ENCODE measurements at regions not wholly inside any gene's neighbourhood (a gene's known extent, or its start where the extent isn't known, plus 50 kb on each side); places are given as distances from the start of the nearest gene placed in this dataset.

- 0 out of 2 replicates have a peak, but pooled peaks cover 8% of the 10 kb centered on the region for H3K9me1 ChIP-seq (ENCODE audit: insufficient read depth, low read length)
- 67% methylated on average over 2 of the region's 6 CpGs; no CpG with 5 or more reads in 1 of the 2 experiments for WGBS, 2 experiments (ENCODE audit: extremely low coverage in 2 of 2, insufficient read length in 1 of 2)
- H3K27ac ChIP-seq (ENCODE audit: insufficient read depth, low read length), result peak overlapping the region; percentile 65
- TF ChIP-seq POLR2A (IDR thresholded peaks at IDR 0.05; ENCODE audit: low read depth, low read length) (no peak), SMC3 (IDR thresholded peaks at IDR 0.05; ENCODE audit: low read depth, low read length) (no peak), RFX5 (IDR thresholded peaks at IDR 0.05; ENCODE audit: low read depth, low read length) (no peak), BHLHE40 (IDR thresholded peaks at IDR 0.05; ENCODE audit: low read depth, low read length) (no peak), USF2 (IDR thresholded peaks at IDR 0.05; ENCODE audit: low read depth, low read length) (no peak), CTCF (conservative IDR thresholded peaks at IDR 0.05; ENCODE audit: low read depth, low read length) (no peak), MAZ (IDR thresholded peaks at IDR 0.05; ENCODE audit: borderline replicate concordance, low read depth, low read length) (no peak), RCOR1 (IDR thresholded peaks at IDR 0.05; ENCODE audit: insufficient replicate concordance, low read length) (no peak), MAFK (IDR thresholded peaks at IDR 0.05; ENCODE audit: low read depth, low read length) (no peak), ELK1 (IDR thresholded peaks at IDR 0.05; ENCODE audit: borderline replicate concordance, low read depth, low read length) (no peak), FOS (IDR thresholded peaks at IDR 0.05; ENCODE audit: low read depth, low read length) (no peak), CEBPB (IDR thresholded peaks at IDR 0.05; ENCODE audit: low read depth, low read length) (no peak), NFE2L2 (IDR thresholded peaks at IDR 0.05; ENCODE audit: low read depth, low read length) (no peak)
- H3K23ac ChIP-seq (ENCODE audit: low read depth, low read length), result 0 out of 2 replicates have a peak overlapping the region, but pooled peaks have one; percentile 42
- H3K14ac ChIP-seq (replicated peaks; ENCODE audit: low read depth, low read length), result peak overlapping the region; percentile 33; the same call in 1 of the 2 replicates
- H3K4ac ChIP-seq (ENCODE audit: low read depth, low read length), result peak overlapping the region; percentile 74
- CTCF ChIA-PET, result no interaction called here
- no peak overlapping the region for H3K9ac ChIP-seq (ENCODE audit: low read depth, low read length)
- peak overlapping the region; percentile 87 for H2BK120ac ChIP-seq (ENCODE audit: low read depth, low read length)
- H3K4me2 ChIP-seq (ENCODE audit: low read depth, low read length), result peak overlapping the region; percentile 12
- H4K91ac ChIP-seq (ENCODE audit: insufficient read depth, low read depth, low read length), result peak overlapping the region; percentile 76
- no peaks in the 10 kb centered on the region for H4K20me1 ChIP-seq (ENCODE audit: insufficient read depth, low read length)
- no peaks in the 10 kb centered on the region; the same call in 1 of the 2 replicates for H3K27me3 ChIP-seq (ENCODE audit: control insufficient read depth, insufficient read depth, low read length)
- peak overlapping the region; percentile 56; the same call in 1 of the 2 replicates for H2AK5ac ChIP-seq (ENCODE audit: low read depth, low read length)
- POLR2A ChIA-PET (ENCODE audit: unreplicated experiment), result interaction anchor here (0.8 kb wide), 1 partner anchor 201 kb away, joined by 3 read pairs; no protein-coding TSS in a partner anchor
- DNase-seq (no peak), ATAC-seq (ENCODE audit: low read depth) (no peak)
- no peaks in the 10 kb centered on the region for H3K36me3 ChIP-seq (ENCODE audit: control insufficient read depth, insufficient read depth, low read length)
- peak overlapping the region; percentile 86 for H2AFZ ChIP-seq (replicated peaks; ENCODE audit: low read length, poor library complexity)
- BruUV-seq (replicated peaks), result no TSS peak
- intact Hi-C loops (cut with micrococcal nuclease), result loop anchor here (1.0 to 2.0 kb wide), 5 partner anchors 37 to 369 kb away; no protein-coding TSS in a partner anchor
- peaks cover 10% of the 10 kb centered on the region for H3K4me1 ChIP-seq (ENCODE audit: control insufficient read depth, insufficient read depth, low read length)
- peak overlapping the region; percentile 50; the same call in 1 of the 2 replicates for H3K56ac ChIP-seq (ENCODE audit: extremely low read depth, insufficient read depth, low read length)
- no peak overlapping the region for H3K4me3 ChIP-seq (ENCODE audit: insufficient read depth, low read depth, low read length)
- no peaks in the 10 kb centered on the region for H3K79me1 ChIP-seq (ENCODE audit: low read depth in 1 of 2, low read length in 2 of 2)
- H4K5ac ChIP-seq (ENCODE audit: low read depth, low read length), result peak overlapping the region; percentile 32
- H2BK5ac ChIP-seq (ENCODE audit: low read depth, low read length, poor library complexity, severe bottlenecking), result peak overlapping the region; percentile 55
- no peak overlapping the region for H2AK9ac ChIP-seq (replicated peaks; ENCODE audit: low read depth, low read length, poor library complexity)
- H2BK20ac ChIP-seq (ENCODE audit: low read depth, low read length), result peak overlapping the region; percentile 70
- peak overlapping the region; percentile 56 to 74 for H4K8ac ChIP-seq (ENCODE audit: low read depth in 2 of 2, low read length in 2 of 2)
- H3K9me3 ChIP-seq (ENCODE audit: control insufficient read depth, insufficient read depth, low read length), result no peaks in the 10 kb centered on the region
- H3K18ac ChIP-seq (ENCODE audit: low read depth, low read length), result peak overlapping the region; percentile 22
- no peak overlapping the region for H2BK15ac ChIP-seq (ENCODE audit: low read depth, low read length)
- in situ Hi-C loops (cut with MboI; ENCODE audit: low sequenced_read_pairs), result no loop called here
- dilution Hi-C loops (cut with HindIII; ENCODE audit: low sequenced_read_pairs, unreplicated experiment), result no loop called here
Observed at GRCh38 chrX:39897741-39898097, 200.0 kb downstream of the BCOR start.

Measured in IMR-90 (cell line).